SK-N-SH treated with all-trans-retinoic acid at 6 μM for 48 hours (cell line): ENCODE measurements at regions not wholly inside any gene's neighbourhood (a gene's known extent, or its start where the extent isn't known, plus 50 kb on each side); places are given as distances from the start of the nearest gene placed in this dataset.

ENCODE experiments used
- ATAC-seq: fragments of 200-7000 bp; cut with Tn5 transposase; 3 replicates; pipeline ENCODE4 v1.9.1; 2020; ENCODE audit warnings: mild to moderate bottlenecking, moderate library complexity
- ARNTL ChIP-seq: fragments of 450-650 bp; formaldehyde crosslinking; IDR thresholded peaks from 2 replicates; pipeline ENCODE4 v1.5.0; 2020; ENCODE audit warnings: low read depth, mild to moderate bottlenecking, moderate library complexity, borderline replicate concordance
- BACH2 ChIP-seq: fragments of 250-450 bp; sonication (Bioruptor Pico); IDR thresholded peaks from 2 replicates; pipeline ENCODE4 v1.9.0; 2021; ENCODE audit warnings: mild to moderate bottlenecking, borderline replicate concordance
- CREB5 ChIP-seq: fragments of 250-450 bp; sonication (Bioruptor Pico); IDR thresholded peaks from 2 replicates; pipeline ENCODE4 v1.5.1; 2020; ENCODE audit warnings: low read depth, mild to moderate bottlenecking, moderate library complexity
- CSDC2 ChIP-seq: fragments of 250-450 bp; sonication (Bioruptor Pico); IDR thresholded peaks from 2 replicates; pipeline ENCODE4 v1.5.0; 2020; ENCODE audit warnings: mild to moderate bottlenecking, moderate library complexity
- ESRRG ChIP-seq: fragments of 250-450 bp; sonication (Bioruptor Pico); IDR thresholded peaks from 2 replicates; pipeline ENCODE4 v1.6.1; 2021; ENCODE audit warnings: mild to moderate bottlenecking
- GLIS3 ChIP-seq: fragments of 250-450 bp; sonication (Bioruptor Pico); IDR thresholded peaks from 2 replicates; pipeline ENCODE4 v1.5.0; 2020; ENCODE audit warnings: mild to moderate bottlenecking, moderate library complexity
- ISL1 ChIP-seq: fragments of 250-450 bp; sonication (Bioruptor Pico); IDR thresholded peaks from 2 replicates; pipeline ENCODE4 v2.1.2; 2022; ENCODE audit warnings: mild to moderate bottlenecking, moderate library complexity
- OSR1 ChIP-seq: fragments of 250-450 bp; sonication (Bioruptor Pico); IDR thresholded peaks from 2 replicates; pipeline ENCODE4 v1.8.0; 2022; ENCODE audit warnings: moderate library complexity, mild to moderate bottlenecking, inconsistent platforms
- PATZ1 ChIP-seq: fragments of 250-450 bp; sonication (Bioruptor Pico); IDR thresholded peaks from 2 replicates; pipeline ENCODE4 v1.8.0; 2020; ENCODE audit warnings: mild to moderate bottlenecking, moderate library complexity, borderline replicate concordance
- PPARA ChIP-seq: fragments of 250-450 bp; sonication (Bioruptor Pico); IDR thresholded peaks from 2 replicates; pipeline ENCODE4 v1.5.0; 2020; ENCODE audit warnings: mild to moderate bottlenecking, borderline replicate concordance
- RARB ChIP-seq: fragments of 250-450 bp; sonication (Bioruptor Pico); IDR thresholded peaks from 2 replicates; pipeline ENCODE4 v1.8.0; 2021; ENCODE audit warnings: mild to moderate bottlenecking, moderate library complexity
- TCF4 ChIP-seq: fragments of 250-450 bp; sonication (Bioruptor Pico); IDR thresholded peaks from 2 replicates; pipeline ENCODE4 v1.8.0; 2021; ENCODE audit warnings: mild to moderate bottlenecking, moderate library complexity, borderline replicate concordance
- TSHZ2 ChIP-seq: fragments of 250-450 bp; sonication (Bioruptor Pico); IDR thresholded peaks from 2 replicates; pipeline ENCODE4 v1.5.0; 2020; ENCODE audit warnings: mild to moderate bottlenecking, moderate library complexity
- ZFP30 ChIP-seq: fragments of 450-650 bp; formaldehyde crosslinking; IDR thresholded peaks from 2 replicates; pipeline ENCODE4 v1.5.0; 2022; ENCODE audit warnings: mild to moderate bottlenecking, moderate library complexity
- ZNF565 ChIP-seq: fragments of 450-650 bp; formaldehyde crosslinking; conservative IDR thresholded peaks from 2 replicates; pipeline ENCODE4 v1.5.0; 2020; ENCODE audit warnings: low read depth, mild to moderate bottlenecking, moderate library complexity
- ZNF8 ChIP-seq: fragments of 450-650 bp; formaldehyde crosslinking; IDR thresholded peaks from 2 replicates; pipeline ENCODE4 v1.5.0; 2020; ENCODE audit warnings: mild to moderate bottlenecking, moderate library complexity
- TF ChIP-seq, protein P1 (sequence below): fragments of 250-450 bp; sonication (Bioruptor Pico); IDR thresholded peaks from 2 replicates; pipeline ENCODE4 v1.8.0; 2021; ENCODE audit warnings: low read depth, mild to moderate bottlenecking, moderate library complexity, borderline replicate concordance

DNA sequence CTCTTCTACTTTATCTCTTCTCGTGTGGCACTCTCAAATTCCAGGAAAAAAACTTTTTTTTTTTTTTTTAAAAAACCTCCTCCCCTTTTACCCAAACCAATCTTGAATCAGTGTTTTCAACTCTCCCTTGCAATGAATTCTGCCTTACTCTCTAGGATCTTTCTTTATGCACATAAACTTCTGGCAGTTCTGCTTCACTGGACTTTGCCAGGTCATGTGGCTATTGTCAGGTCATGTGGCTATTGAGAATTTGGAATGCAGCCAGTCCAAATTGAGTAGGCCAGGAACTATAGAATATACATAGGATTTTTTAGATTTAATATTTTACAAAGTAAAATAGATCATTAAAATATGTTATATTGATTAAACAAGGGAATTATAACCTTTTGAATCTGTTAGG lies 218.2 kb downstream of the TMTC3 start:
- no peak for ATAC-seq

DNA sequence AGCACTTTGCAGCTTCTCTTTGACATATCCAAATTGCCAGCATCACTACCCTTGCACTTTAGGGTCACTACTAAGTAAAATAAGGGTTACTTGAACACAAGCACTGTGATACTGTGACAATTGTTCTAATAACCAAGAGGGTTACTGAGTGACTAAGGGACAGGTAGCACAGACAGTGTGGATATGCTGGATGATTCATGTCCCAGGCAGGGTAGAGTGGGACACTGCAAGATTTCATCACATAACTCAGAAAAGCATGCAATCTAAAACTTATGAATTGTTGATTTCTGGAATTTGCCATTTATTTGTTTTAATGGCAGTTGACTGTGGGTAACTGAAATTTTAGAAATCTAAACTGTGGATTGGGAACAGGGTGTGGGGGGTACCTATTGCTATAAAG lies 218.8 kb downstream of the KITLG start:
- ATAC-seq, result no peak
- TF ChIP-seq ESRRG (CRISPR knock-in tag) (no peak), TSHZ2 (CRISPR knock-in tag) (no peak), PPARA (CRISPR knock-in tag) (no peak), OSR1 (CRISPR knock-in tag) (no peak), PATZ1 (CRISPR knock-in tag) (no peak), ZFP30 (CRISPR knock-in tag) (no peak), RARB (CRISPR knock-in tag) (no peak), ISL1 (no peak), ARNTL (CRISPR knock-in tag) (no peak)

More for the DNA sequence above, 218.2 kb downstream of the TMTC3 start:
- TF ChIP-seq ZNF8 (CRISPR knock-in tag), result no peak
- TF ChIP-seq GLIS3 (CRISPR knock-in tag), result no peak
- TF ChIP-seq PATZ1 (CRISPR knock-in tag), result no peak
- no peak for TF ChIP-seq CSDC2
- TF ChIP-seq OSR1 (CRISPR knock-in tag), result no peak
- TF ChIP-seq TCF4 (CRISPR knock-in tag), result no peak
- no peak for TF ChIP-seq TSHZ2 (CRISPR knock-in tag)
- TF ChIP-seq ZFP30 (CRISPR knock-in tag), result no peak
- TF ChIP-seq ZNF565 (CRISPR knock-in tag), result no peak
- no peak for TF ChIP-seq BACH2 (CRISPR knock-in tag)
- TF ChIP-seq ISL1, result no peak
- no peak for TF ChIP-seq CREB5 (CRISPR knock-in tag)
- TF ChIP-seq ARNTL (CRISPR knock-in tag), result no peak
- TF ChIP-seq, protein P1, sequence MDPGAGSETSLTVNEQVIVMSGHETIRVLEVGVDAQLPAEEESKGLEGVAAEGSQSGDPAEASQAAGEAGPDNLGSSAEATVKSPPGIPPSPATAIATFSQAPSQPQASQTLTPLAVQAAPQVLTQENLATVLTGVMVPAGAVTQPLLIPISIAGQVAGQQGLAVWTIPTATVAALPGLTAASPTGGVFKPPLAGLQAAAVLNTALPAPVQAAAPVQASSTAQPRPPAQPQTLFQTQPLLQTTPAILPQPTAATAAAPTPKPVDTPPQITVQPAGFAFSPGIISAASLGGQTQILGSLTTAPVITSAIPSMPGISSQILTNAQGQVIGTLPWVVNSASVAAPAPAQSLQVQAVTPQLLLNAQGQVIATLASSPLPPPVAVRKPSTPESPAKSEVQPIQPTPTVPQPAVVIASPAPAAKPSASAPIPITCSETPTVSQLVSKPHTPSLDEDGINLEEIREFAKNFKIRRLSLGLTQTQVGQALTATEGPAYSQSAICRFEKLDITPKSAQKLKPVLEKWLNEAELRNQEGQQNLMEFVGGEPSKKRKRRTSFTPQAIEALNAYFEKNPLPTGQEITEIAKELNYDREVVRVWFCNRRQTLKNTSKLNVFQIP (CRISPR knock-in tag), result no peak
